GM06990 (cell line): ENCODE measurements at regions not wholly inside any gene's neighbourhood (a gene's known extent, or its start where the extent isn't known, plus 50 kb on each side); places are given as distances from the start of the nearest gene placed in this dataset.
"Not testable (repeated sequence)": the region's sequence is repeated elsewhere in the genome, so short reads cannot be mapped to it uniquely, and the experiment has no call there.

Experiments
- DNase-seq: peaks from one replicate; pipeline ENCODE4 v3.0.0-alpha.2; 2011; ENCODE audit not compliant: insufficient read length; ENCODE audit errors: extremely low read depth
- H3K27me3 ChIP-seq: replicated peaks from 2 replicates; pipeline ENCODE4 v1.6.0; 2011; ENCODE audit warnings: low read length; ENCODE audit not compliant: control insufficient read depth, insufficient read depth
- H3K36me3 ChIP-seq: 2 replicates; pipeline ENCODE4 v1.5.1; 2011; ENCODE audit warnings: low read length; ENCODE audit not compliant: control insufficient read depth, insufficient read depth
- H3K4me3 ChIP-seq: replicated peaks from 2 replicates; pipeline ENCODE4 v1.5.1; 2011; ENCODE audit warnings: low read depth, mild to moderate bottlenecking, control low read depth, low read length
- TF ChIP-seq, protein P1 (sequence below): IDR thresholded peaks from 2 replicates; pipeline ENCODE4 v1.5.1; 2011; ENCODE audit warnings: low read length, control low read depth, mild to moderate bottlenecking, inconsistent platforms; ENCODE audit not compliant: insufficient read depth, poor library complexity, severe bottlenecking

DNA sequence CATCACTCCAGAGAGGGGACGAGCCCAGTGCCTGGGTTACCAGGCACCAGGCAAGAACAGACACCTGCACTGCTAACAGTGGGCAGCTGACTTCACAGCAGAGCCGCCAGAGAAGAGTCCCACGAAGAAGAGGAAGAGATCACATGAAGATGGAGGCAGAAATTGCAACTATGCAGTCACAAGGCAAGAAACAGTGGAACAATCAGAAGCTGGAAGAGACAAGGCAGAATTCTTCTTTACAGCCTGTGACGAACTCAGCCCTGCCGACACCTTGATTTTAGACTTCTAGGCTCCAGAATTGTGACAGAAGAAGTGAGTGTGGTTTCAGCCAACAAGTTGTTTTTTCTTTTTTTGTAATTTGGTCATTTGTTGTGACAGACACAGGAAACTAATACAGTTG, 59.2 kb downstream of the IL12A start:
- TF ChIP-seq, protein P1, sequence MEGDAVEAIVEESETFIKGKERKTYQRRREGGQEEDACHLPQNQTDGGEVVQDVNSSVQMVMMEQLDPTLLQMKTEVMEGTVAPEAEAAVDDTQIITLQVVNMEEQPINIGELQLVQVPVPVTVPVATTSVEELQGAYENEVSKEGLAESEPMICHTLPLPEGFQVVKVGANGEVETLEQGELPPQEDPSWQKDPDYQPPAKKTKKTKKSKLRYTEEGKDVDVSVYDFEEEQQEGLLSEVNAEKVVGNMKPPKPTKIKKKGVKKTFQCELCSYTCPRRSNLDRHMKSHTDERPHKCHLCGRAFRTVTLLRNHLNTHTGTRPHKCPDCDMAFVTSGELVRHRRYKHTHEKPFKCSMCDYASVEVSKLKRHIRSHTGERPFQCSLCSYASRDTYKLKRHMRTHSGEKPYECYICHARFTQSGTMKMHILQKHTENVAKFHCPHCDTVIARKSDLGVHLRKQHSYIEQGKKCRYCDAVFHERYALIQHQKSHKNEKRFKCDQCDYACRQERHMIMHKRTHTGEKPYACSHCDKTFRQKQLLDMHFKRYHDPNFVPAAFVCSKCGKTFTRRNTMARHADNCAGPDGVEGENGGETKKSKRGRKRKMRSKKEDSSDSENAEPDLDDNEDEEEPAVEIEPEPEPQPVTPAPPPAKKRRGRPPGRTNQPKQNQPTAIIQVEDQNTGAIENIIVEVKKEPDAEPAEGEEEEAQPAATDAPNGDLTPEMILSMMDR: no peak
- Histone ChIP-seq H3K36me3 (no peaks in the 10 kb centered on the region), H3K27me3 (no peaks in the 10 kb centered on the region), H3K4me3 (no peak overlapping the region)
- no peak for DNase-seq

DNA sequence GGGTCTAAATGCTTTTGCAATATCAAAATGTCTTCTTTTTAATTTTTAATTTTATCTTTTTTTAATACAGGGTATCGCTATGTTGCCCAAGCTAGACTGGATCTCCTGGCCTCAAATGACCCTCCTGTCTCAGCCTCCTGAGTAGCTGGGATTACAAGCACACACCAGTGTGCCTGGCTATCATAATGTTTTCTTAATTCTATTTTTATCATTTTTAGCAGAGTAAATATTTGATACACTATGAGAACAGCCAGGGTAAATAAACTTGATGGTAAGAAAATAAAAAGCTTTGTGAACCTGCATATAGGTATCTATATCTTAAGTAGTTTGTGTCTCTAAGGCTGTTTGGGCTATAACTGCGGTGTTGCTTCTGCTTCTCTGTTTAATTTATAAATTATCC, 60.4 kb downstream of the IL12A start:
- TF ChIP-seq, protein P1: no peak
- no peaks in the 10 kb centered on the region for H3K36me3 ChIP-seq
- DNase-seq: no peak
- H3K4me3 ChIP-seq: no peak overlapping the region
- no peaks in the 10 kb centered on the region for H3K27me3 ChIP-seq

- no peak for DNase-seq
- Histone ChIP-seq H3K4me3 (no peak overlapping the region), H3K36me3 (no peaks in the 10 kb centered on the region), H3K27me3 (no peaks in the 10 kb centered on the region)
- TF ChIP-seq, protein P1: no peak
Measured at GRCh38 chr3:160049565-160049964, 60.9 kb downstream of the IL12A start.

GRCh38 chr3:160049988-160050387, 61.4 kb downstream of the IL12A start:
- TF ChIP-seq, protein P1: no peak

DNA sequence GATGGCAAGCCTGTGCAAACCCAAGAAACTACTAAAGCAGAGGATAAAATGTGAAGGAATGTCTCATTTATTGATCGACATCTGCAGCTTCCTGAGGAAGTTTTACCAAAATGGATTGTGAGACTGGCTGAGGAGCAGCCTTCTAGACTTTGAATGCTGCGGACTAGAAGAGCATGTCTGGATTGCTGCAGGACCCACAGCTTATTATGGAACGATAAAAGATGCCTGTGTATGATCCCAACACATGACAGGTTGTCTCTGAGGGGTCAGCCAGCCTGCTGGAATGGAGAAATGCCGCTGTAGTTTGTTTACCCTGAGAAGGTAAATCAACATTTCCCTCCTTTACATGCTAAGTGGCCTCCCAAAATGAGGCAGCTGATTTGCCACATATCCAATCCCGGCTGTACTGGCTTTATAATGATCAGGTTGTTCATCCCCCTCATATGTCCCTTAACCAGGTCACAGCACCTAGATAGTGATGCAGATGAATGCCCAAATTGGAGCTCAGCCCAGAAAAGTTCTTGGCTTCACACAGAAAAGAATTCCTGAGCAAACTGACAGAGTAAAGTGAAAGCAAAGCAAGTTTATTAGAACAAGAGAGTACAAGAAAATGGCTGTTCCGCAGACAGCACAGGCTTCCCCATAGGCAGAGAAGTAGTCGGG, 63.9 kb downstream of the IL12A start:
- DNase-seq: no peak
- no peaks in the 10 kb centered on the region for H3K36me3 ChIP-seq
- H3K4me3 ChIP-seq: no peak overlapping the region
- no peaks in the 10 kb centered on the region for H3K27me3 ChIP-seq
- TF ChIP-seq, protein P1: no peak

More at GRCh38 chr3:160049988-160050387, 61.4 kb downstream of the IL12A start:
- Histone ChIP-seq H3K36me3 (no peaks in the 10 kb centered on the region), H3K4me3 (no peak overlapping the region), H3K27me3 (no peaks in the 10 kb centered on the region)
- DNase-seq: no peak

DNA sequence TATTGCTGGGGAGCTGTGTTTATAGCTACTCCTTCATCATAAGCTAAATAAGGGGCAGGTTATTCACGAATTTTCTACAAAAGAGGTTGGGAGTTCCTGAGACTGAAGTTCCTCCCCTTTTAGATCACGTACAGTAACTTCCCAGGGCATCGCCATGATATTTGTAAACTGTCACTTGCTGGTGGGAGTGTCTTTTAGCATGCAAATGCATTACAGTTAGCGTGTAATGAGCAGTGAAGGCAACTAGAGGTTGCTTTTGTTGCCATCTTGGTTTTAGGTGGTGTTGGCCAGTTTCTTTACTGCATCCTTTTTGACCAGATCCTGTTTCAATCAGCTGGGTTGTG, 64.4 kb downstream of the IL12A start:
- Histone ChIP-seq H3K4me3 (no peak overlapping the region), H3K36me3 (no peaks in the 10 kb centered on the region), H3K27me3 (no peaks in the 10 kb centered on the region)
- DNase-seq: no peak
- TF ChIP-seq, protein P1: no peak

- DNase-seq, H3K4me3 ChIP-seq, H3K36me3 ChIP-seq, H3K27me3 ChIP-seq: not testable (repeated sequence)
Measured at GRCh38 chr3:160054862-160055261, 66.2 kb downstream of the IL12A start.
